ENCODE measurements at regions not wholly inside any gene's neighbourhood (a gene's known extent, or its start where the extent isn't known, plus 50 kb on each side); places are given as distances from the start of the nearest gene placed in this dataset.

DNA sequence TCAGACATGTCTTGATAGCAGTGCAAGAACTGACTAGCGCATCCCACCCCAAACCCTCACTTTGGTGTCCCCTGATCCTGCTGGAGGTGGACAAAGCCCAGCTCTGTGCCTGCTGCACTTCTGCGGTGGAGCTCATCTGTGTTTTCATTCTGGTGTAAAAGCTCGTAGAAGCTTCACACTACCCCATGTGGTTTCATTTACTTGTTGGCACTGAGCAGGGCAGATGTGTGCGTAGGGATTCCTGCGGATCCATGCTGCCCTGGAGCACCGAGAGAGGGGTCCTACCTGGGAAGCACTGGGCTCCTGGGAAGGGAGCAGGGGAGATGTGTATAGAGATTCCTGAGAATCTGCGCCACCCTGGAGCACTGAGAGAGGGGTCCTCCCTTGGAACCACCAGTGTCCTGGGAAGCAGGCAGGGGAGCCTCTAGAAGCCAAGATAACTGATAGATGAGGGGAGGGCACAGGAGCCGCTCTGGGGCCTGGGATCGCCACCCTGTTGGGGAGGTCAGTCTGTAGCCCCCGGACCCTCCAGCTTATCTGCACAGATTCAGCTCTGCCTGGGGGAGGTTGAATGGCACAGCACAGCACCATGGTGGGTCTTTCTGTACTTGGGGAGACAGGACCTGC lies 106.9 kb upstream of the OTOS start:
- in situ Hi-C loops (cut with HindIII; ENCODE audit: low sequenced_read_pairs), result no loop called here
- no peak overlapping the region for H3K4me3 ChIP-seq (ENCODE audit: low read depth, low read length)
- TF ChIP-seq, protein P1, sequence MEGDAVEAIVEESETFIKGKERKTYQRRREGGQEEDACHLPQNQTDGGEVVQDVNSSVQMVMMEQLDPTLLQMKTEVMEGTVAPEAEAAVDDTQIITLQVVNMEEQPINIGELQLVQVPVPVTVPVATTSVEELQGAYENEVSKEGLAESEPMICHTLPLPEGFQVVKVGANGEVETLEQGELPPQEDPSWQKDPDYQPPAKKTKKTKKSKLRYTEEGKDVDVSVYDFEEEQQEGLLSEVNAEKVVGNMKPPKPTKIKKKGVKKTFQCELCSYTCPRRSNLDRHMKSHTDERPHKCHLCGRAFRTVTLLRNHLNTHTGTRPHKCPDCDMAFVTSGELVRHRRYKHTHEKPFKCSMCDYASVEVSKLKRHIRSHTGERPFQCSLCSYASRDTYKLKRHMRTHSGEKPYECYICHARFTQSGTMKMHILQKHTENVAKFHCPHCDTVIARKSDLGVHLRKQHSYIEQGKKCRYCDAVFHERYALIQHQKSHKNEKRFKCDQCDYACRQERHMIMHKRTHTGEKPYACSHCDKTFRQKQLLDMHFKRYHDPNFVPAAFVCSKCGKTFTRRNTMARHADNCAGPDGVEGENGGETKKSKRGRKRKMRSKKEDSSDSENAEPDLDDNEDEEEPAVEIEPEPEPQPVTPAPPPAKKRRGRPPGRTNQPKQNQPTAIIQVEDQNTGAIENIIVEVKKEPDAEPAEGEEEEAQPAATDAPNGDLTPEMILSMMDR (IDR thresholded peaks at IDR 0.05; ENCODE audit: low read depth, low read length), result no peak
- DNase-seq (ENCODE audit: low read depth, low spot score), result no peak

DNA sequence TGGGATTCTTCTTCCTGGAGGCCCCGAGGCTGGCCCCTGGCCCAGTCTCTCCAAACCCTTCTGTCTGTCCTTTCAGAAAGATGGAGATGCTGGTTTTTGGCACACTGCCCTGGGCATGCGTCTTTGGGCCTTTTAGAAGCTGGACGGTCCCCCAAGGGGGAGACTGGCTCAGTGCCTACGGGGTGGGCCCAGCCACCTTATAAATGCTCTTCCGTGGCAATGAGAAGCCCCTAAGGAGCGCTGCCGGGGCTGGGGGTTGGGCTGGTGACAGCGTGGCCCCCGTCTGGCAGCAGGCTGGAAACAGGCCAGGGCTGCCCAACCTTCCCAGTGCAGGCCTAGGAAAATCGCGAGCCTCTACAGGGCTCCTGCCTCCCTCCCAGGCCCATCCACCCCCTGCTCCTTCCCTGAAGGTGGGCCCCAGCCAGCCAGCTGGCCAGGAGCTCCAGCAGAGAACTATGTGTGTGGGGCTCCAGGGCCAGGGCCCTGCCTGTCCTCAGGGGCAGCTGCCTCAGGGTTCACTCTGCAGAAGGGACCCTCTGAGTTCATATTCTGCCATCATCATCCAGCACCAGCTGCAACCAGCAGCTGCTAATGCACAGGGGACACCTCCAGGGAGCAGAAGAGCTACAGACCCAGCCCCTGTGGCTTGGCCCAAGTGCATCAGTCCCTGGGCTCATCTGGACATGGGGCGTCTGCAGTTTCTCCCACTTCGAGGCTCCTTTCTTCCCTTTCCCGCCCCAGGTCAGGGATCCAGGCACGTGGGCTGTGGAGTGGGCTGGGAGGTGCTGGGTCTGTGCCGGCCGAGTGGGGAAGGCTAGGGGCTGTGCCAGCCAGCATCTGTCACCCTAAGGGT lies 107.6 kb upstream of the OTOS start:
- no peak overlapping the region for H3K4me3 ChIP-seq (ENCODE audit: low read depth, low read length)
- in situ Hi-C loops (cut with HindIII; ENCODE audit: low sequenced_read_pairs), result no loop called here
- no peak for DNase-seq (ENCODE audit: low read depth, low spot score)
- TF ChIP-seq, protein P1 (IDR thresholded peaks at IDR 0.05; ENCODE audit: low read depth, low read length), result no peak

DNA sequence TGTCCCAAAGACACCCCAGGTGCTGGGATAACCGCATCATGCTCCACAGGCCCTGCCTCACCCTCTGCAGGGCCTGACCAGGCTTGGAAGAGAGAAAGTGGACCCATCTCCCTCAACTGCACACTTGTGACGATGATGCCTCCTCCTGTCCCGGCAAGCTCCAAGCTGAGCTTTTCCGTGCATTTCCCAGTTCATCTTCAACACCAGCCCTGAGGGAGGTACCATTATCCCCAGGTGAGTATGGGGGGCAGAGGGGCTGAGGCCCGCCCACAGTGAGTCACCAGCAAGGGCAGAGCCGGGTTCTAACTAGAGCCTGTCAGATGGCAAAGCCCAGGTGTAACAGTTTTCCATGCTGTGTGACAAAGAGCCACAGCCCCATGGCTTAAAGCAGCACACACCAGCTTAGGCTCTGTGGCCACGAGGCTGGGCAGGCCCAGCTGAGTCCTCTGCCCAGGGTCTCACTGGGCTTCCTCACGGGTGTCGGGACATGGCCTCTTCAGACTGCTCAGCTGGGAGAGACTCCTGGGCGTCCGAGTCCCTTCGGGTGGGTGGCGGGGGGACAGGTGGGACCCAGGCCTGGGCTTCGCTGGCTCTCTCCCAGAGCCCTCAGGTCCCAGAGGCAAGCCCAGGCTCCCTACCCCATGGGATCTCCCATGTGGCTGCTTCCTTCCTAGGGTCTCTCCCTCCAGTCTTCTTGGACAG lies 108.4 kb upstream of the OTOS start:
- H3K4me3 ChIP-seq (ENCODE audit: low read depth, low read length), result no peak overlapping the region
- DNase-seq (ENCODE audit: low read depth, low spot score), result no peak
- in situ Hi-C loops (cut with HindIII; ENCODE audit: low sequenced_read_pairs), result no loop called here
- TF ChIP-seq, protein P1 (IDR thresholded peaks at IDR 0.05; ENCODE audit: low read depth, low read length), result no peak

DNA sequence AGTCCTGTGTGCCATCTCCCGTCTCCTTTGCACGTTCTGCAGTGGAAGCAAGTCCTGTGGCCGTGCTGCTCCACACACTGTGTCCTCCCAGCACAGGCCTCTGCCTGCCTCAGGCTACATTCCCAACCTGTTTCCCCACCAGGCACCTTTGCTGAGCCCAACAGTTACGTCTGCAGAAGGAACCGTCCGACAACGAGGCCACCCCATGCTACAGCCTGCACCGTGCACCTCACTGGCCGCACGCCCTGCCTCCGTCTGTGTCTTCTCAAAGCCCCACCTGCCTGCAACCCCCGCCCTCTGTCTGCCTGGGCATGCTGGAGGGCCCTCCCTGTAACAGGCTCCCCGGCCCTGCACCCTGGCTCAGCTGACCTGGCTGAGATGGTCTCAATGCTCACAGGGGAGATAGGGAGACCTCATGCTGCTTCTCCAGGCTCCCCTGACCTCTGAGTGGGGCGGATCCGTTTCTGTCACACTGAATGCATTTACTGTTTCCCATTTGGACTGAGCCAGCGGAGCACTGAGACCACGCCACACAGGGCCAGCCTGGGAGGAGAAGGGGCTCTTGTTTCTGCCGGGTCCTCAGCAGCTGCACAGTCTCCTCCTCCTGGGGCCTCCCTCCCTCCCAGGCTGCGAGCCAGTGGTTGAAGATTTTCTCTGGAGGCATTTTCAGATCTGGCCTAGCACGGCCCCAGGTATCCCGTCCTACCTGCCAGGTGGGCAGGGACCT lies 109.1 kb upstream of the OTOS start:
- H3K4me3 ChIP-seq (ENCODE audit: low read depth, low read length), result no peak overlapping the region
- in situ Hi-C loops (cut with HindIII; ENCODE audit: low sequenced_read_pairs), result no loop called here
- TF ChIP-seq, protein P1 (IDR thresholded peaks at IDR 0.05; ENCODE audit: low read depth, low read length), result no peak
- no peak for DNase-seq (ENCODE audit: low read depth, low spot score)

DNA sequence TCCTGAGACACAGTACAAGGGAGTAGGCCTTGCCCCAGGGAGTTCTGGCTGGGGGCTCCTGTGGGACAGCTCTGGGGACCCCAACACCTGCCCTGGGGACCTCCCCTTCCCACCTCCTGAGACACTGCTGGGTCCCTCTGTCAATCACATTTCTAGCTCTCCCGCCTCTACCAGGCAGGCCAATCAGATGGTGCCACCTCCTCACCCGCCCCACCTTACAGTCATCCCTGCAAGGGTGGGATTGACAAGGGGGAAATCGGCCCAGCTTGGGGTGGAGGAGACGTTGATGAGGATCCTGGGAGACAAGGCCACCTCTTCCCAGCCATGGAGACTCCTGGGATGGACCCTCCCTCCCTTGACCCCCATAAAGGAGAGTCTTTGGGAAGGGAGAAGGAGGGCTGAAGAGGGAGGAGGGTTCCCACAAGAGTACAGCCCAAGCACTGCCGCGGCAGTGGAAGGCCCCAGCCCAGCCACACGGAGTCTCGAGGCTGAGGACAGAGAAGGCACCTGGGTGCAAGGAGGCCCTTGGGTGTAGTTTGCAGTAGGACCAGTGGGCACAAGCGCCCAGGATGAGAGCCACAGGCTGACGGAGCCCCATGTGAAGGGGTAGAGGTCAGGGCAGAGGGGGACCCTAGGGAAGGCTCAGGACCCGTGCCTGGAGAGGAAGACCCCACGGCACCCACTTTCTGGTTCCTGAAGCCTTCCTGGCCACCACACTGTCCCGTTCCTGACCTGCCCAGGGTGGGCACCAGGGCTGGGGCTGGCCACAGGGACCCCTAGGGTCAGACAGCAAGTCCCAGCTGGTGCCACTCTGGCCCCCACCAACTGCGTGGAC lies 109.9 kb upstream of the OTOS start:
- H3K4me3 ChIP-seq (ENCODE audit: low read depth, low read length), result no peak overlapping the region
- TF ChIP-seq, protein P1 (IDR thresholded peaks at IDR 0.05; ENCODE audit: low read depth, low read length), result no peak
- no peak for DNase-seq (ENCODE audit: low read depth, low spot score)
- in situ Hi-C loops (cut with HindIII; ENCODE audit: low sequenced_read_pairs), result no loop called here

Measured in astrocyte of the spinal cord (primary cell).